Upper lobe of left lung (tissue), 4 donors: ENCODE measurements at regions not wholly inside any gene's neighbourhood (a gene's known extent, or its start where the extent isn't known, plus 50 kb on each side); places are given as distances from the start of the nearest gene placed in this dataset.

ENCODE experiments used
- CTCF ChIP-seq, 6 experiments: fragments of 450-650 bp in 4 of 6; fragments of 200-600 bp in 2 of 6; sonication (generic) in 2 of 6; IDR thresholded peaks; one replicate each; pipeline ENCODE4 v1.5.1; 2016 to 2019; ENCODE audit warnings: antibody characterized with exemption in 6 of 6
- POLR2AphosphoS5 ChIP-seq, 2 donors: sonication (generic); formaldehyde crosslinking; IDR thresholded peaks; one replicate each; pipeline ENCODE4 v1.5.1; 2017; ENCODE audit warnings: antibody characterized with exemption in 2 of 2

- TF ChIP-seq CTCF (IDR thresholded peaks at IDR 0.05) (no peak), POLR2AphosphoS5 (IDR thresholded peaks at IDR 0.05) (no peak)
Measured at GRCh38 chr11:96538622-96539021, 148.8 kb downstream of the JRKL start.
